ENCODE measurements at regions not wholly inside any gene's neighbourhood (a gene's known extent, or its start where the extent isn't known, plus 50 kb on each side); places are given as distances from the start of the nearest gene placed in this dataset. TPM values are rescaled to one million over a fixed set of nuclear protein-coding genes. Genes with fewer than 3 reads are reported as not detected.
"Not testable (repeated sequence)": the region's sequence is repeated elsewhere in the genome, so short reads cannot be mapped to it uniquely, and the experiment has no call there.

- DNase-seq (ENCODE audit: low spot score), result no peak
Observed at GRCh38 chr12:47312147-47312546, 232.4 kb upstream of the AMIGO2 start.

- no peak for DNase-seq (ENCODE audit: low spot score)
Observed at GRCh38 chr12:47311568-47311967, 231.8 kb upstream of the AMIGO2 start.

GRCh38 chr12:47311010-47311409 is 231.3 kb upstream of the AMIGO2 start:
- no peak for DNase-seq (ENCODE audit: low spot score)

DNA sequence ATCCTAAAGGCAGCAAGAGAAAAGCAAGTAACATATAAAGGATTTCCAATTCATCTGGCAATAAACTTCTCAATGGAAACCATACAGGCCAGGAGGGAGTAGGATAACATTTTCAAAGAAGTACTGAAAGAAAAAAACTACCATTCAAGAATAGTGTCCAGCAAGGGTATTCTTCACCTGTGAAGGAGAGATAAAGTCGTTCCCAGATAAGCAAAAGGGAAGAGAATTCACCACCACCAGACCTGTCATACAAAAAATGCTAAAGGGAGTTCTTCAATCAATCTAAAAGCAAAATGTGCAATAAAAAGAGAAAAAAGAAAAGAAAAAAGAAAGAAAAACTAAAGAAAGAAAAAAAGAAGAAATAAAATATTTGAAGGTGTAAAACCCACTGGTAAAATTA is 228.9 kb upstream of the AMIGO2 start:
- no peak for DNase-seq (ENCODE audit: low spot score)

GRCh38 chr12:47307680-47308399 is 228.1 kb upstream of the AMIGO2 start:
- DNase-seq (ENCODE audit: low spot score), result no peak

DNA sequence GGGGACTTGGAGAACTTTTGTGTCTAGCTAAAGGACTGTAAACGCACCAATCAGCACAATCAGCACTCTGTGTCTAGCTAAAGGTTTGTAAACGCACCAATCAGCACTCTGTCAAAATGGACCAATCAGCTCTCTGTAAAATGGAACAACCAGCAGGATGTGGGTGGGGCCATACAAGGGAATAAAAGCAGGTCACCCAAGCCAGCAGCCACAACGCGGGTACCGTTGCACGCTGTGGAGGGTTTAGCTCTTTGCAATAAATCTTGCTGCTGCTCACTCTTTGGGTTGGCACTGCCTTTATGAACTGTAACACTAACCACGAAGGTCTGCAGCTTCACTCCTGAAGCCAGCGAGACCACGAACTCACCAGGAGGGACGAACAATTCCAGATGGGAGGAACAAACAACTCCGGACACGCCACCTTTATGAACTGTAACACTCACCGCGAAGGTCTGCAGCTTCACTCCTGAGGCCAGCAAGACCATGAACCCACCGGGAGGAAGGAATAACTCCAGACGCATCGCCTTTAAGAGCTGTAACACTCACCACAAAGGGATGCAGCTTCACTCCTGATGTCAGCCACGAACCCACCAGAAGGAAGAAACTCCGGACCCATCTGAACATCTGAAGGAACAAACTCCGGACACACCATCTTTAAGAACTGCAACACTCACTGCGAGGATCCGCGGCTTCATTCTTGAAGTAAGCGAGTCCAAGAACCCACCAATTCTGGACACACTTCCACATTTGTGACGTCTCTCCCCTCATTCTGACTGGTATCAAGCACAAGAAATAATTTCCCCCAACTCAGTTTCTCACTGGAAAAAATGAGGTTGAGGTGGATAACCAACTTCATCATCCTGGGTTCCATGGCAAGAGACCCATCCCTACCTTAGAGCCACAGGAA is 227.3 kb upstream of the AMIGO2 start:
- not testable (repeated sequence) for DNase-seq (ENCODE audit: low spot score)

GRCh38 chr12:47306130-47306529 is 226.4 kb upstream of the AMIGO2 start:
- DNase-seq (ENCODE audit: low spot score), result no peak

GRCh38 chr12:47305464-47305863 is 225.7 kb upstream of the AMIGO2 start:
- no peak for DNase-seq (ENCODE audit: low spot score)

DNA sequence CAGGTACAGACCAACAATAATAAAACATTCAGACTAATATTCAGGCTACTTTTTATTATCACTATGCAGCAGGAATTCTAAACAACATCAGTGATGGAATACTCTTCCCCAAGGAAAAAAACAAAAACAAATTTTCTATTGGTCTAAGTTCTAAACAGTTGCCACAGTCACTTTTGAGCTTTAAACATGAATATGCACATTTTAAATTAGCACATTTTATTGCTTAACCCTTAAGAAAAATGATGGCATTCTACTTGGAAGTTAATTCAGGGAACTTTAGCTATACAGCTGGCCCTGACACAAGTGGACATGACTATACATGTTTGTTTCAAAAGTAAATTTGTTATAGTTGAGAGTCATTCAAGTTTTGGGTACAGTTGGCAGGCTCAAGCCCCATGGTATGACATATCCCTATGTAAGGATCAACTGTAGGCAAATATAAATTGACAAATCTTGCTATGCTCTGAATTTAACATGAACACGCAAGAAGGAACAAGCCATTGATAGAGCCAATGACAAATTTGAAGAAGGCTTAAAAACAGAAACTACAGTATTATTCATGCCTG is 224.3 kb upstream of the AMIGO2 start:
- DNase-seq (ENCODE audit: low spot score), result no peak

GRCh38 chr12:47303207-47303606 is 223.4 kb upstream of the AMIGO2 start:
- DNase-seq (ENCODE audit: low spot score), result no peak

GRCh38 chr12:47302111-47302671 is 222.4 kb upstream of the AMIGO2 start:
- no peak for DNase-seq (ENCODE audit: low spot score)

DNA sequence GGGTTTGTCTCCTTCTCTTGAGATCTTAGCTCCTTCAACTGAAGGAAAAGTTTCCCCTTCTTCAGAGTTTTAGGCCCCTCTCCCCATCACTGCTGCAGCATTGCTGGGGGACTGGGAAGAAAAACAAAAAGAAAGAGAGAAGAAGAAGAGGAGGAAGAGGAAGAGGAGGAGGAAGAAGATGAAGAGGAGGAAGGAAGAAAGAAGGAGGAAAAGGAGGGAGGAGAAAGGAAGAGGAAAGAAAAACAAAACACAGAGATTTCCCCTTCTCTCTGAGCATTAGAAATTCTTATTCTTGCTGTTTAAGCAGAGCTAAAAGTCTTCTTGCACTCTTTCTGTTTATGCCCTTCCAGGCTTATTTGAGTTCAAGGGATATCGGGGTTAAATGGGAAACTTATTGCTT is 219.8 kb upstream of the AMIGO2 start:
- DNase-seq (ENCODE audit: low spot score), result no peak

DNA sequence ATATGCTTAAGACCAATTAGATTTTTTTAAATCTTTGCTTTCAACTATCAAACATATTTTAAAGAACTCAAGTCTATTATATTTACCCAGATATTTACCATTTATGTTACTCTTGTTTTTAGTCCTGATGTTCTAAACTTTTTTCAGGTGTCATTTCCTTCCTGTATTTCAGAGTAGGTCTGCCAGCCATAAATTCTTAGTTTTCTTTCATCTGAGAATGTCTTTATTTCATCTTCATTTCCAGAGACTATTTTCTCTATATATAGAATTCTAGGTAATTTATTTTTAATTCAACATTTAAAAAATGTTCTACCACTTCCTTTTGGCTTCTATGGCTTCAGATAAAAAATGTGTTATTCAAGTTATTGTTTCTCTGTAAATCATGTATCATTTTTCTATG is 218.2 kb upstream of the AMIGO2 start:
- no peak for DNase-seq (ENCODE audit: low spot score)

GRCh38 chr12:47296828-47297227 is 217.1 kb upstream of the AMIGO2 start:
- no peak for DNase-seq (ENCODE audit: low spot score)

GRCh38 chr12:47293406-47293805 is 213.6 kb upstream of the AMIGO2 start:
- DNase-seq (ENCODE audit: low spot score), result no peak

DNA sequence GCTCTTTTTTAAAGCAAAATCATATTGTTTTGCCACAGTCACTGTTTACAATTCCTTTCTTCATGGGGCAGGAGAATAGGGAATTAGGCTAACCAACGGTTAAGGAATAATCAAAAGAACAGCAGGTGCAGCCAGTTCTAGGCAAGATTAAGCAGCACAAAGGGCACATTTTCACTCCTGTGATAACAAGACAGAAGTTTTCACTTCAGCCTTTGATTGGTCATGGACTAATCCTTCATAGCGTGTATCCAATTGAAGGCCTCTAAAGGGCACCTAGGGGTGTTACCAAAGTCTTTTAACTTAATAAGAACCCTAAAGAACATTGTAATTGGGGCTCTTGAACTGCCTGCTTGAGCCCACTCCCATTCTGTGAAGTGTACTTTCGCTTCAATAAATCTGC is 206.9 kb upstream of the AMIGO2 start:
- no peak for DNase-seq (ENCODE audit: low spot score)

Small RNAs in the stretch of these regions (microRNA-seq; reads per million reads assigned to microRNA genes)
- not detected for gene MIR4494 (ENCODE audit: borderline number of aligned reads)
